Epithelial cell of proximal tubule (primary cell): ENCODE measurements at regions not wholly inside any gene's neighbourhood (a gene's known extent, or its start where the extent isn't known, plus 50 kb on each side); places are given as distances from the start of the nearest gene placed in this dataset.

ENCODE experiments used
- DNase-seq: peaks from one replicate; pipeline ENCODE4 v3.0.0-alpha.2; 2011; ENCODE audit warnings: low read depth
- H3K4me3 ChIP-seq: 2 replicates; pipeline ENCODE4 v1.5.1; 2011; ENCODE audit warnings: low read depth, mild to moderate bottlenecking, low read length
- TF ChIP-seq, protein P1 (sequence below): conservative IDR thresholded peaks from 2 replicates; pipeline ENCODE4 v1.5.1; 2012; ENCODE audit warnings: low read depth, mild to moderate bottlenecking, low read length

DNA sequence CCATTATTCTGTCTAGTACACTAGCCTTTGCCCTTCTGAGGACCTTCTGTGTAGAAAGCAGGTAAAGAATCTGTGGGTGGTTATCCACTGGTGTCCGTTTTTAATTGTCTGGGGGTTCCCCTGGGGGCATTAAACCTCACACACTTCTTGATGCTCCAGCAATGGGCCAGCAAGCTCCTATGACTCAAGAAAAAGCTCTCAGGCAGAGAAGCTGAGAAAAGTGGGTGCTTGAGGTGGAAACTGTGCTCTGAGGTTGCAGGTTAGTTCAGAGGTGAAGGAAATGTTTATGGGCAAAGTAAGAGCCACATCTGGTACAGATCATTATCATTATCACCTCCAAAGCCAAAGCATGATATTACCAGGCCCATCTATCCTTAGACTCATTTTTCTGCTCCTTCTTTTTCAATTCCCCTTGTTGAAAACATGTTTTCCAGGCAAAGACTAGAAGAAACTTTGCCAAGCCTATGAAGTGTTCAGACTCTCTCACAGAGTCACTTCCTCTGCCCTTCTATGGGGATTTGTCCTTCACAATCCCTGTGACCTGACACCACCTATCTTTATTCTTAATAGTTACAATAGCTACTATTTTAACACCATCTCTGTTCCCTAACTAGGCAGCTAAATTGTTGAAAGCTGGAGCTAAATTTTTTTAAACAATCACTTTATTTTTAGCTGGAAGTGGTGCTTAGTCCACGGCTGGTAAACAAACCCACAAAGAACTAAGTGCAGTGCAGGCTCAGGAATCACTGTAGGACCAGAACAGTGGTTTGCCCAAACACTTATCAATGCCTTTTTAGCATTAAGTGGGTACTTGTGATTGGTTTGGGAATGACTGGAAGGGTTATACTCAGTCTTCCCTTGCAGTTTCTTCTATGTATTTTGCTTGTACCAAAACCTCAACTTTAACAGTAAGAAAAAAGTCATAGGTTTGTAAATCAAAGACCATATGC, 512.8 kb upstream of the POU3F3 start:
- H3K4me3 ChIP-seq = no peak overlapping the region
- no peak for DNase-seq
- TF ChIP-seq, protein P1, sequence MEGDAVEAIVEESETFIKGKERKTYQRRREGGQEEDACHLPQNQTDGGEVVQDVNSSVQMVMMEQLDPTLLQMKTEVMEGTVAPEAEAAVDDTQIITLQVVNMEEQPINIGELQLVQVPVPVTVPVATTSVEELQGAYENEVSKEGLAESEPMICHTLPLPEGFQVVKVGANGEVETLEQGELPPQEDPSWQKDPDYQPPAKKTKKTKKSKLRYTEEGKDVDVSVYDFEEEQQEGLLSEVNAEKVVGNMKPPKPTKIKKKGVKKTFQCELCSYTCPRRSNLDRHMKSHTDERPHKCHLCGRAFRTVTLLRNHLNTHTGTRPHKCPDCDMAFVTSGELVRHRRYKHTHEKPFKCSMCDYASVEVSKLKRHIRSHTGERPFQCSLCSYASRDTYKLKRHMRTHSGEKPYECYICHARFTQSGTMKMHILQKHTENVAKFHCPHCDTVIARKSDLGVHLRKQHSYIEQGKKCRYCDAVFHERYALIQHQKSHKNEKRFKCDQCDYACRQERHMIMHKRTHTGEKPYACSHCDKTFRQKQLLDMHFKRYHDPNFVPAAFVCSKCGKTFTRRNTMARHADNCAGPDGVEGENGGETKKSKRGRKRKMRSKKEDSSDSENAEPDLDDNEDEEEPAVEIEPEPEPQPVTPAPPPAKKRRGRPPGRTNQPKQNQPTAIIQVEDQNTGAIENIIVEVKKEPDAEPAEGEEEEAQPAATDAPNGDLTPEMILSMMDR = no peak

DNA sequence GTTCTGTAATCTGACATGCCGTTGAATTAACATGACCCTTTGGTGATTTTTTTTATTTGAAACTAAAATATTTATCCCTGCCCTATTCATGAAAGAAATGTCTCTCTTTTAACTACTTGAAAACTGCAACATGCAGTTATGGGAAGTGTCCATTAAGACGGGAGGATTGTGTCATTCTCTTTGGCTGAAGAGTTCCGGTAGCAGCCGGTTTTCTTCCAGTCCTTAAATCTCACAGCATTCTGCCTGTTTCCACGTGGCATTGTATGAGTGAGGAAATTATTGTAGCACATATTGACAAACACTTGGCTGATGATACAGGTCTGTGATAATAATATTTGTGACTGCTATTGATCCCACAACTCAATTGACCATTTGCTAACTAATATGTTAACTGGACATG, 509.6 kb upstream of the POU3F3 start:
- H3K4me3 ChIP-seq = no peak overlapping the region
- TF ChIP-seq, protein P1 = no peak
- no peak for DNase-seq

DNA sequence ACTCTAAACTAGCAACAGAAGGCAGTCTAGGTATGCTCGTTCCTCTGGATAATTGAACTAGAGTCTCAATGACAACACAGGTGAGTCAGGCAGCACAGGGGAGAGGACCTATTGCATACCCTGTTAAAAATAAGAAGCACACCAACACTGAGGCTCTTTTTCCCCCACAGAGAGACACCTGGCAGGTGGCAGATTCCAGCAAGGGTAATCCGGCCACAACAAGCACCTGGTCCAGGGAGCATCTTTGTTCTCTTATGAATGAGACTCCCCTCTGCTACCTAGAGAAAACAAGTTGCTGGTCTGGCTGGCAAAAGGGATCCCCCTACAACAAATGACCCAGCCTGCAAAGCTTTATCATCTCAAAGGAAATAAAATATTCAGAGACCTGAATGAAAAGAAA, 508.9 kb upstream of the POU3F3 start:
- H3K4me3 ChIP-seq = no peak overlapping the region
- no peak for DNase-seq
- TF ChIP-seq, protein P1 = no peak

DNA sequence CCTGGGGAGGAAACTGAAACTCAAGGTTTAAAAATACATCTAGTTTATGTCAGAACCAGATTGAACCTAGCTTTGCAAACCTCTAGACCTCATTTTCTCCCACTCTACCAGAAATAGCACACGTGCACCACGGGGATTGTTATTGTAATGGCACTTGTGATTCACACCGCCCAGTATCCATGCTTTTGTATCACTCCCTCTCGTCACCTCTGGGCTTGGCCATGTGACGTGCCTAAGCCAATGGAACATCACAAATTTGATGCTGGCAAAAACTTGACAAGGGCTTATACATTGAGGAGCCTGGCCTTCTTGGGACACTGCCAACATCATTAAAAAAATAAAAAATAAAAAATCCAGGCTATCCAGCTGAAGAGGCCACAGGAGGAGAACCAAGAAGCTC, 495.8 kb upstream of the POU3F3 start:
- H3K4me3 ChIP-seq = no peak overlapping the region
- no peak for DNase-seq
- TF ChIP-seq, protein P1 = no peak

DNA sequence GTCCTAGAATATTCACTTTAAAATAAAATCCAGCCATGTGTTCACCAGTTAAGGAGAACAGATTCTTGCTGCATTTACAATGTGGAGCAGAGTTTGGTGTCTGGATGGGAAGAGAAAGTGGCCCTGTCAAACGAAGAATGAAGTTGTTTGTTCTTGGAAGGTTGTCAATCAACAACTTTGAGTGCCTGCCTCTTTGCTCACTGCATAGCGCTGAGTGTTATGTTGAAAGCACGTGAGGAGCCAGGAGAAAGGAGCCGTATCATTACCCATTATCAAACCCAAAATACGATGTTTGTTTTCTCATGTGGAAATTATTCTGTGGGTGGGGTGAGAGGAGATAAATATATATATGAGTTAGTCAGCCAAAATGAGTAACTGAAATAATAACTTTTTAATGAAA, 492.5 kb upstream of the POU3F3 start:
- TF ChIP-seq, protein P1 = no peak
- no peak overlapping the region for H3K4me3 ChIP-seq
- no peak for DNase-seq

DNA sequence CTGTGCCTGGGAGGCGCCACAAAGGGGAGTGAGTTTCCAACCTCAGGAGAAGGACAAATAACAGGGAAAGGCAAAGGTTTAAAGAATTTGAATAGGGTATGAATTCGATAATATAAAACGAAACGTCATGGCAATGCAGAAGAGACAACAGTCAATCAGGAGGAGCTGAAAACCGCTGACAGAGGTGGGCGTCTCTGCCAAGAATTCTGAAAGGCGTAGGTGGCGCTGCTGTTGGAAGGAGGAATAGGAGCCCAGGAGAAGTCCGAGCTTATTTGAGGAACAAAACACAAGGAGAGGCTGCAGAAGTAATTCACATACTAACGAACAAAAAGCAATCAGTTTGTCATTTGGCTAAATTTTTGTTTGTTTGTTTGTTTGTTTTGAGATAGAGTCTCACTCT, 485.8 kb upstream of the POU3F3 start:
- TF ChIP-seq, protein P1 = no peak
- no peak for DNase-seq

More for the DNA sequence above, 485.8 kb upstream of the POU3F3 start:
- no peak overlapping the region for H3K4me3 ChIP-seq
